Testis (tissue), 2 donors: ENCODE measurements at regions not wholly inside any gene's neighbourhood (a gene's known extent, or its start where the extent isn't known, plus 50 kb on each side); places are given as distances from the start of the nearest gene placed in this dataset.

Experiments
- CTCF ChIP-seq, 3 experiments: fragments of 450-650 bp in 2 of 3; fragments of 200-600 bp in 1 of 3; sonication (generic) in 1 of 3; IDR thresholded peaks; one replicate each; pipeline ENCODE4 v1.5.1; 2016 to 2019; ENCODE audit warnings: antibody characterized with exemption in 3 of 3, mild to moderate bottlenecking in 2 of 3, moderate library complexity in 1 of 3
- POLR2A ChIP-seq: fragments of 450-650 bp; IDR thresholded peaks from one replicate; pipeline ENCODE4 v1.6.1; 2017; ENCODE audit warnings: antibody characterized with exemption, mild to moderate bottlenecking, moderate library complexity

GRCh38 chr7:145691377-145691914 is 425.2 kb upstream of the CNTNAP2 start:
- no peak for TF ChIP-seq CTCF (IDR thresholded peaks at IDR 0.05)
- no peak for TF ChIP-seq POLR2A
